Body of pancreas (tissue), 4 donors: ENCODE measurements at regions not wholly inside any gene's neighbourhood (a gene's known extent, or its start where the extent isn't known, plus 50 kb on each side); places are given as distances from the start of the nearest gene placed in this dataset.
"Not testable (repeated sequence)": the region's sequence is repeated elsewhere in the genome, so short reads cannot be mapped to it uniquely, and the experiment has no call there.

Experiments
- POLR2A ChIP-seq, 3 donors: fragments of 450-650 bp; IDR thresholded peaks; one replicate each; pipeline ENCODE4 v1.6.1; 2016; ENCODE audit warnings: antibody characterized with exemption in 3 of 3, mild to moderate bottlenecking in 2 of 3
- TF ChIP-seq, protein P1 (sequence below), 7 experiments: fragments of 450-650 bp in 4 of 7; fragments of 200-600 bp in 3 of 7; sonication (generic) in 3 of 7; IDR thresholded peaks; one replicate each; pipeline ENCODE4 v1.5.1; 2016 to 2019; ENCODE audit warnings: antibody characterized with exemption in 7 of 7

DNA sequence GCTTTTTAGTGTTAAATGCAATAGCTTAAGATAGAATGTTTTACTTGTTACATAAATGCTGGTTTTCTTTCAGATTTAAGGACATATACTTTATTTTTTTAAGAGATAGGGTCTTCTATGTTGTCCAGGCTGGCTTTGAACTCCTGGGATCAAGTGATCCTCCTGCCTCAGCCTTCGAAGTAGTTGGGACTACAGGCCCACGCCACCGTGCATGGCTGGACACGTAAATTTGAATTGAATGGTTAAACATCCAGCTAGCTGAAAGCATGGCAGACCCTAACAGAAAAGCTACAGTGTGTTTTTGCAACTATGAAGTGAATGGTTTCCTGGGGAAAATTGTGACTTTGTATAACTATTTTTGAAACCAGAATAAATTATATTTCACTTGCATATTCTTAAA lies 2888.6 kb downstream of the RPIA start:
- not testable (repeated sequence) for TF ChIP-seq POLR2A (IDR thresholded peaks at IDR 0.05)
- TF ChIP-seq, protein P1, sequence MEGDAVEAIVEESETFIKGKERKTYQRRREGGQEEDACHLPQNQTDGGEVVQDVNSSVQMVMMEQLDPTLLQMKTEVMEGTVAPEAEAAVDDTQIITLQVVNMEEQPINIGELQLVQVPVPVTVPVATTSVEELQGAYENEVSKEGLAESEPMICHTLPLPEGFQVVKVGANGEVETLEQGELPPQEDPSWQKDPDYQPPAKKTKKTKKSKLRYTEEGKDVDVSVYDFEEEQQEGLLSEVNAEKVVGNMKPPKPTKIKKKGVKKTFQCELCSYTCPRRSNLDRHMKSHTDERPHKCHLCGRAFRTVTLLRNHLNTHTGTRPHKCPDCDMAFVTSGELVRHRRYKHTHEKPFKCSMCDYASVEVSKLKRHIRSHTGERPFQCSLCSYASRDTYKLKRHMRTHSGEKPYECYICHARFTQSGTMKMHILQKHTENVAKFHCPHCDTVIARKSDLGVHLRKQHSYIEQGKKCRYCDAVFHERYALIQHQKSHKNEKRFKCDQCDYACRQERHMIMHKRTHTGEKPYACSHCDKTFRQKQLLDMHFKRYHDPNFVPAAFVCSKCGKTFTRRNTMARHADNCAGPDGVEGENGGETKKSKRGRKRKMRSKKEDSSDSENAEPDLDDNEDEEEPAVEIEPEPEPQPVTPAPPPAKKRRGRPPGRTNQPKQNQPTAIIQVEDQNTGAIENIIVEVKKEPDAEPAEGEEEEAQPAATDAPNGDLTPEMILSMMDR (IDR thresholded peaks at IDR 0.05), result not testable (repeated sequence)
